ENCODE measurements at regions not wholly inside any gene's neighbourhood (a gene's known extent, or its start where the extent isn't known, plus 50 kb on each side); places are given as distances from the start of the nearest gene placed in this dataset.

- TF ChIP-seq CTCF (conservative IDR thresholded peaks at IDR 0.05), result no peak
- no peak for TF ChIP-seq ZFX (IDR thresholded peaks at IDR 0.05)
- peak overlapping the region; percentile 46; the same call in 1 of the 2 replicates for H3K27ac ChIP-seq
These were observed 235.7 kb upstream of the PWP1 start for GRCh38 chr12:107449891-107450290.

GRCh38 chr12:107450541-107450940 lies 235.1 kb upstream of the PWP1 start:
- H3K27ac ChIP-seq, result peak overlapping the region; percentile 46; the same call in 1 of the 2 replicates
- no peak for TF ChIP-seq ZFX (IDR thresholded peaks at IDR 0.05)
- TF ChIP-seq CTCF (conservative IDR thresholded peaks at IDR 0.05), result no peak

DNA sequence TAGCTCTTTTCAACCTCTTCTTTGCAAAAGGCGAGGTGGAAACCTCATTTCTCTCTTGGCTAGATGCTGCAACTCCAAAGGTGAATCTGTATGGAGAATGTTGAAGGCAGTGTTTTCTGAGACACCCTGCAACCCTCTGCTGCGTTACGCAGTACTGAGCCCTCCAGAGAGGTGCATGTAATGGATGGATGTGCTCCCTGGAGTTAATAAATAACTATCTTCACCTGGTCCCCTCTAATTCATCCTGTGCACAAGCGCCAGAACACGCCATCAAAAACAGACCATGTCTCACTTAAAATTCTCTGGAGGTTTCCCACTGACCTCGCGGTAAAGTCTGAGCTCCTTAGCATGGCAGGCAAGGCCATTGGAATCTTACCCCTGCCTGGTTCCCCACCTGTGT lies 234.4 kb upstream of the PWP1 start:
- H3K27ac ChIP-seq, result no peak overlapping the region
- TF ChIP-seq CTCF (conservative IDR thresholded peaks at IDR 0.05) (no peak), ZFX (IDR thresholded peaks at IDR 0.05) (no peak)

DNA sequence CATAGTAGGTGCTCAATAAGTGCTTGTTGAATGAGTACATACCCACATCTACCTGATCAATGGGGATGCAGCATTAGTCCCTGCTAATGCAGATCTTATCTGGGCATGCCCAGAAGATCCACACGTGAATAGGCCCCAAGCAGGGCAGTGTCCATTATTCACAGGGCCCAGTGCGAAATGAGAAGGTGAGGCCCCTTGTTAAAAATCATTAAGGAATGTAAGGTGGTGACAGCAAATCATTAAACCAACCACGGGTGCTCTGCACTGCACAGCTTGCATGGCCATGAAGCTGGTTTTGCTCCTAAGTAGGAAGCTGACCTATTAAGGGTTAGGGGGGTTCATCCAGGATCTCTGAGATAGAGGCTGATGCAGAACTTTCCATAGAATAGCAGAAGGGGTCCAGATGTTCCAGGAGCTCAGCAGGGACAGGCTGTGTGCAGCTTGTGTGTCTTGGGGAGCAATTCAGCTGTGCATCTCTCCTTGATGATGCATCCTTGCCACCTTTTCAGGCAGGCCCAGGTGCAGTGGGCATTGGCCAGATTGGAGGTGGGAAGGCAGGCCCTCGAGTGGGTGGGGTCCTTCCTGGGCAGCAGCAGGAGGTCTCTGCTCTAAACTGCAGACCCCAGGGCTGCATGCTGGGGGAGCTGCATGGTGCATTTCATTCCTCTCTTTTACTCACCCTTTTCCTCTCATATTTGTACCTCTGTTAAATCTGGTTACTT lies 231.3 kb upstream of the PWP1 start:
- TF ChIP-seq ZFX (IDR thresholded peaks at IDR 0.05) (no peak), CTCF (conservative IDR thresholded peaks at IDR 0.05) (no peak)
- no peak overlapping the region for H3K27ac ChIP-seq

DNA sequence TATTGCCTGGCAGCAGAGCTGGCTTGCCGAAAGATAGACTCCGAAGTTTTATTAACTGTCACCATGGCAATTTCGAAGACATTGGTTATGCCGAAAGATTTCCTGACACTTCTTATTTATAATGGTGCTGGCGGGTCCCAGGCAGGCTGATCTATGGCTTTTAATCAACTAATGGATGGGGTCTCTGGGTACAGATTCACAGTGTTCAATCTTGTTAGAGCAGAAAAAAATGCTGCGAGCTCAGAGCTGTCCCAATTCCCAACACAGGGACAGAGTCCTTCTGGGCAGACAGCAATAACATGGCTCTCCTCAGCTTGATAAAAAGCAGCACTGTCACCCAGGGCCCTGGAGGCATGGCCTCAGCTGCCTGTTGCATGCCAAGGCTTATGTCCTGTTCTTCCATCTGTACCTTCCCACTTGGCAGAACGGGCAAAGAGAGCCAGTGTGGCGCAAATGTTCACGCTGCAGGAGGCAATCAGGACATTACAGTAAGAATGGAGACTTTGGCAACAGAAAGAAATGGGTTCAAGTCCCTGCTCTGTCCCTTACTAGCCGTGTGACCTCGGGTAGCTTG lies 228.2 kb upstream of the PWP1 start:
- TF ChIP-seq ZFX (IDR thresholded peaks at IDR 0.05) (no peak), CTCF (conservative IDR thresholded peaks at IDR 0.05) (no peak)
- no peak overlapping the region for H3K27ac ChIP-seq

DNA sequence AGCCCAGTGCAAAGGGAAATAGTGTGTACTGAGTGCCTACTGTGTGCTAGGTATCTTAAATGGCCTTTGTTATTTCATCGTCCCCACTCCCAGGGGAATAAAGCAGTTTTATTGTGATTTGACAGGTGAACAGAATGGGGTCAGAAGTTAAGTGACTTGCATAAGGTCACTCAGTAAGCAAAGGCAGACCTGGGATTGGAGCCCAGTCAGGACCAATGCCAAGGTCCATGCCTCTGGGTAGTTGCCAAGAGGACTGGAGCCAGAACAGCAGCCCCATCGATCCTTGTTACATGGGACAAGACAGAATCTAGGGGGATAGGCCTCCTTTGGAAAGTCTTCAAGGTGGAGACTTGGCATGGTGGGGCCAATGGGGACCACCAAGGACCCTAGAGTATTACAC lies 227.4 kb upstream of the PWP1 start:
- no peak overlapping the region for H3K27ac ChIP-seq
- no peak for TF ChIP-seq ZFX (IDR thresholded peaks at IDR 0.05)
- TF ChIP-seq CTCF (conservative IDR thresholded peaks at IDR 0.05), result no peak

- no peak overlapping the region for H3K27ac ChIP-seq
- TF ChIP-seq CTCF (conservative IDR thresholded peaks at IDR 0.05) (no peak), ZFX (IDR thresholded peaks at IDR 0.05) (no peak)
These were observed 226.6 kb upstream of the PWP1 start for GRCh38 chr12:107458990-107459389.
